GM23338 (cell line): ENCODE measurements at regions not wholly inside any gene's neighbourhood (a gene's known extent, or its start where the extent isn't known, plus 50 kb on each side); places are given as distances from the start of the nearest gene placed in this dataset.
"Not testable (repeated sequence)": the region's sequence is repeated elsewhere in the genome, so short reads cannot be mapped to it uniquely, and the experiment has no call there.

ENCODE experiments used
- ATAC-seq: fragments of 200-7000 bp; cut with Tn5 transposase; 3 replicates; pipeline ENCODE4 v1.9.1; 2020
- DNase-seq: peaks from one replicate; pipeline ENCODE4 v3.0.0-alpha.2; 2015; ENCODE audit warnings: low spot score
- H2AFZ ChIP-seq: fragments of 200-600 bp; sonication (generic); 2 replicates; pipeline ENCODE4 v1.8.0; 2016; ENCODE audit warnings: antibody characterized with exemption, mild to moderate bottlenecking, moderate library complexity
- H3F3A ChIP-seq: fragments of 200-600 bp; sonication (generic); replicated peaks from 2 replicates; pipeline ENCODE4 v1.8.0; 2017; ENCODE audit warnings: antibody characterized with exemption, mixed run types, low read depth
- H3K27ac ChIP-seq: fragments of 200-600 bp; sonication (generic); 2 replicates; pipeline ENCODE4 v1.6.1; 2016; ENCODE audit warnings: low read depth
- H3K27me3 ChIP-seq: fragments of 200-600 bp; sonication (generic); 2 replicates; pipeline ENCODE4 v1.8.0; 2016; ENCODE audit warnings: mild to moderate bottlenecking, mixed run types, moderate library complexity; ENCODE audit not compliant: insufficient read depth
- H3K36me3 ChIP-seq: fragments of 200-600 bp; sonication (generic); 2 replicates; pipeline ENCODE4 v1.8.0; 2016; ENCODE audit warnings: mild to moderate bottlenecking; ENCODE audit not compliant: insufficient read depth
- H3K4me1 ChIP-seq: fragments of 200-600 bp; sonication (generic); 2 replicates; pipeline ENCODE4 v1.8.0; 2016; ENCODE audit warnings: mild to moderate bottlenecking, moderate library complexity; ENCODE audit not compliant: insufficient read depth
- H3K4me2 ChIP-seq: fragments of 200-600 bp; sonication (generic); 2 replicates; pipeline ENCODE4 v1.7.1; 2017; ENCODE audit warnings: mixed run types
- H3K4me3 ChIP-seq: fragments of 200-600 bp; sonication (generic); 2 replicates; pipeline ENCODE4 v1.6.1; 2016; ENCODE audit warnings: mixed run types
- H3K79me2 ChIP-seq: fragments of 200-600 bp; sonication (generic); replicated peaks from 2 replicates; pipeline ENCODE4 v1.8.0; 2017; ENCODE audit warnings: mild to moderate bottlenecking; ENCODE audit not compliant: insufficient read depth
- H3K9me2 ChIP-seq: fragments of 200-600 bp; sonication (generic); 2 replicates; pipeline ENCODE4 v1.8.0; 2017; ENCODE audit not compliant: insufficient read depth
- H4K20me1 ChIP-seq: fragments of 200-600 bp; sonication (generic); replicated peaks from 2 replicates; pipeline ENCODE4 v1.8.0; 2017; ENCODE audit warnings: mild to moderate bottlenecking; ENCODE audit not compliant: insufficient read depth
- H3K27ac Mint-ChIP-seq: 2 replicates; pipeline ENCODE4 v1.8.0; 2020; ENCODE audit warnings: inconsistent platforms, mild to moderate bottlenecking, moderate library complexity, mixed read lengths
- H3K27me3 Mint-ChIP-seq: 3 replicates; pipeline ENCODE4 v1.8.0; 2022; ENCODE audit warnings: low read depth, mild to moderate bottlenecking, moderate library complexity, mixed read lengths, inconsistent platforms; ENCODE audit not compliant: insufficient read depth, poor library complexity
- H3K36me3 Mint-ChIP-seq: 3 replicates; pipeline ENCODE4 v1.8.0; 2021; ENCODE audit warnings: low read depth, mild to moderate bottlenecking, inconsistent platforms, moderate library complexity, mixed read lengths
- H3K4me1 Mint-ChIP-seq: 3 replicates; pipeline ENCODE4 v1.8.0; 2020; ENCODE audit warnings: mild to moderate bottlenecking, inconsistent platforms, mixed read lengths
- H3K4me3 Mint-ChIP-seq: 3 replicates; pipeline ENCODE4 v1.8.0; 2021; ENCODE audit warnings: moderate library complexity, mild to moderate bottlenecking, inconsistent platforms, mixed read lengths
- H3K9me3 Mint-ChIP-seq: 3 replicates; pipeline ENCODE4 v1.8.0; 2020; ENCODE audit warnings: moderate library complexity, mild to moderate bottlenecking, inconsistent platforms, mixed read lengths
- CREB1 ChIP-seq: fragments of 250-450 bp; sonication (Bioruptor Pico); IDR thresholded peaks from 2 replicates; pipeline ENCODE4 v1.5.0; 2020; ENCODE audit warnings: low read depth, mild to moderate bottlenecking, moderate library complexity
- EZH2 ChIP-seq: fragments of 200-600 bp; sonication (generic); IDR thresholded peaks from one replicate; pipeline ENCODE4 v1.8.0; 2017; ENCODE audit warnings: antibody characterized with exemption, mild to moderate bottlenecking, low read depth; ENCODE audit not compliant: unreplicated experiment
- EZH2phosphoT487 ChIP-seq: fragments of 200-600 bp; sonication (generic); IDR thresholded peaks from one replicate; pipeline ENCODE4 v1.8.1; 2018; ENCODE audit warnings: antibody characterized with exemption; ENCODE audit not compliant: unreplicated experiment
- JUNB ChIP-seq: IDR thresholded peaks from one replicate; pipeline ENCODE4 v1.6.1; 2016; ENCODE audit warnings: antibody characterized with exemption; ENCODE audit not compliant: unreplicated experiment
- NANOG ChIP-seq: IDR thresholded peaks from 2 replicates; pipeline ENCODE4 v1.6.1; 2016; ENCODE audit warnings: antibody characterized with exemption, borderline replicate concordance
- POLR2AphosphoS5 ChIP-seq: IDR thresholded peaks from 2 replicates; pipeline ENCODE4 v1.6.1; 2016; ENCODE audit warnings: antibody characterized with exemption, low read depth
- STAT1 ChIP-seq: IDR thresholded peaks from one replicate; pipeline ENCODE4 v1.6.1; 2016; ENCODE audit warnings: antibody characterized with exemption; ENCODE audit not compliant: unreplicated experiment
- ZNF331 ChIP-seq: fragments of 250-450 bp; sonication (Bioruptor Pico); IDR thresholded peaks from 2 replicates; pipeline ENCODE4 v1.5.0; 2020; ENCODE audit warnings: low read depth, mild to moderate bottlenecking, moderate library complexity
- TF ChIP-seq, protein P1 (sequence below): IDR thresholded peaks from one replicate; pipeline ENCODE4 v1.6.1; 2018; ENCODE audit warnings: antibody characterized with exemption; ENCODE audit not compliant: unreplicated experiment
- TF ChIP-seq, protein P2 (sequence below): IDR thresholded peaks from 2 replicates; pipeline ENCODE4 v1.6.1; 2016; ENCODE audit warnings: antibody characterized with exemption
- TF ChIP-seq, protein P3 (sequence below), 2 experiments: fragments of 200-600 bp in 1 of 2; sonication (generic) in 1 of 2; conservative IDR thresholded peaks; 2 replicates each; pipeline versions ENCODE4 v1.5.1 to v1.6.1; 2016 to 2017; ENCODE audit warnings: antibody characterized with exemption in 2 of 2, low read depth in 2 of 2, mild to moderate bottlenecking in 2 of 2, moderate library complexity in 1 of 2

- H3K36me3 Mint-ChIP-seq: peaks cover 20% of the 10 kb centered on the region; the same call in 2 of the 3 replicates
- H3K4me2 ChIP-seq, H3F3A ChIP-seq, H3K27me3 Mint-ChIP-seq, H3K27ac ChIP-seq, ATAC-seq, DNase-seq, H2AFZ ChIP-seq, H3K36me3 ChIP-seq, H3K79me2 ChIP-seq, H3K4me1 ChIP-seq, H3K4me3 Mint-ChIP-seq, H4K20me1 ChIP-seq, H3K27me3 ChIP-seq, H3K27ac Mint-ChIP-seq, H3K4me1 Mint-ChIP-seq, H3K4me3 ChIP-seq: not testable (repeated sequence)
- H3K9me3 Mint-ChIP-seq: peaks cover 23% of the 10 kb centered on the region
- peaks cover 18% of the 10 kb centered on the region; the same call in 1 of the 2 replicates for H3K9me2 ChIP-seq
These were observed 315.7 kb upstream of the NRP1 start for GRCh38 chr10:33650131-33650530.

- H3K27me3 Mint-ChIP-seq: peaks cover 3% of the 10 kb centered on the region
- ATAC-seq: no peak
- no peak overlapping the region for H3K4me2 ChIP-seq
These were observed 308.6 kb upstream of the NRP1 start for GRCh38 chr10:33643042-33643441.

GRCh38 chr10:33638891-33639290 is 304.4 kb upstream of the NRP1 start:
- Mint-ChIP-seq H3K4me1 (no peaks in the 10 kb centered on the region; the same call in 2 of the 3 replicates), H3K36me3 (no peaks in the 10 kb centered on the region; the same call in 2 of the 3 replicates), H3K9me3 (peaks cover 5% of the 10 kb centered on the region; the same call in 2 of the 3 replicates), H3K4me3 (no peak overlapping the region), H3K27me3 (peaks cover 3% of the 10 kb centered on the region), H3K27ac (no peak overlapping the region)
- H3F3A ChIP-seq: no peaks in the 10 kb centered on the region
- peak overlapping the region; percentile 74; the same call in 1 of the 2 replicates for H2AFZ ChIP-seq
- H3K36me3 ChIP-seq: no peaks in the 10 kb centered on the region
- no peaks in the 10 kb centered on the region for H3K79me2 ChIP-seq
- ATAC-seq: no peak
- no peaks in the 10 kb centered on the region for H3K27me3 ChIP-seq
- no peaks in the 10 kb centered on the region for H3K4me1 ChIP-seq
- H4K20me1 ChIP-seq: no peaks in the 10 kb centered on the region
- no peak overlapping the region for H3K4me2 ChIP-seq
- no peak for DNase-seq
- H3K9me2 ChIP-seq: peaks cover 3% of the 10 kb centered on the region; the same call in 1 of the 2 replicates
- no peak overlapping the region for H3K27ac ChIP-seq
- H3K4me3 ChIP-seq: no peak overlapping the region
- TF ChIP-seq NANOG (no peak), STAT1 (no peak), JUNB (no peak), ZNF331 (CRISPR knock-in tag) (no peak), POLR2AphosphoS5 (no peak), EZH2phosphoT487 (no peak)
- TF ChIP-seq, protein P1, sequence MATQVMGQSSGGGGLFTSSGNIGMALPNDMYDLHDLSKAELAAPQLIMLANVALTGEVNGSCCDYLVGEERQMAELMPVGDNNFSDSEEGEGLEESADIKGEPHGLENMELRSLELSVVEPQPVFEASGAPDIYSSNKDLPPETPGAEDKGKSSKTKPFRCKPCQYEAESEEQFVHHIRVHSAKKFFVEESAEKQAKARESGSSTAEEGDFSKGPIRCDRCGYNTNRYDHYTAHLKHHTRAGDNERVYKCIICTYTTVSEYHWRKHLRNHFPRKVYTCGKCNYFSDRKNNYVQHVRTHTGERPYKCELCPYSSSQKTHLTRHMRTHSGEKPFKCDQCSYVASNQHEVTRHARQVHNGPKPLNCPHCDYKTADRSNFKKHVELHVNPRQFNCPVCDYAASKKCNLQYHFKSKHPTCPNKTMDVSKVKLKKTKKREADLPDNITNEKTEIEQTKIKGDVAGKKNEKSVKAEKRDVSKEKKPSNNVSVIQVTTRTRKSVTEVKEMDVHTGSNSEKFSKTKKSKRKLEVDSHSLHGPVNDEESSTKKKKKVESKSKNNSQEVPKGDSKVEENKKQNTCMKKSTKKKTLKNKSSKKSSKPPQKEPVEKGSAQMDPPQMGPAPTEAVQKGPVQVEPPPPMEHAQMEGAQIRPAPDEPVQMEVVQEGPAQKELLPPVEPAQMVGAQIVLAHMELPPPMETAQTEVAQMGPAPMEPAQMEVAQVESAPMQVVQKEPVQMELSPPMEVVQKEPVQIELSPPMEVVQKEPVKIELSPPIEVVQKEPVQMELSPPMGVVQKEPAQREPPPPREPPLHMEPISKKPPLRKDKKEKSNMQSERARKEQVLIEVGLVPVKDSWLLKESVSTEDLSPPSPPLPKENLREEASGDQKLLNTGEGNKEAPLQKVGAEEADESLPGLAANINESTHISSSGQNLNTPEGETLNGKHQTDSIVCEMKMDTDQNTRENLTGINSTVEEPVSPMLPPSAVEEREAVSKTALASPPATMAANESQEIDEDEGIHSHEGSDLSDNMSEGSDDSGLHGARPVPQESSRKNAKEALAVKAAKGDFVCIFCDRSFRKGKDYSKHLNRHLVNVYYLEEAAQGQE: no peak

More at GRCh38 chr10:33643042-33643441, 308.6 kb upstream of the NRP1 start:
- TF ChIP-seq, protein P2, sequence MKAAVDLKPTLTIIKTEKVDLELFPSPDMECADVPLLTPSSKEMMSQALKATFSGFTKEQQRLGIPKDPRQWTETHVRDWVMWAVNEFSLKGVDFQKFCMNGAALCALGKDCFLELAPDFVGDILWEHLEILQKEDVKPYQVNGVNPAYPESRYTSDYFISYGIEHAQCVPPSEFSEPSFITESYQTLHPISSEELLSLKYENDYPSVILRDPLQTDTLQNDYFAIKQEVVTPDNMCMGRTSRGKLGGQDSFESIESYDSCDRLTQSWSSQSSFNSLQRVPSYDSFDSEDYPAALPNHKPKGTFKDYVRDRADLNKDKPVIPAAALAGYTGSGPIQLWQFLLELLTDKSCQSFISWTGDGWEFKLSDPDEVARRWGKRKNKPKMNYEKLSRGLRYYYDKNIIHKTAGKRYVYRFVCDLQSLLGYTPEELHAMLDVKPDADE: no peak
- TF ChIP-seq EZH2 (no peak), CREB1 (CRISPR knock-in tag) (no peak)
- TF ChIP-seq, protein P3, sequence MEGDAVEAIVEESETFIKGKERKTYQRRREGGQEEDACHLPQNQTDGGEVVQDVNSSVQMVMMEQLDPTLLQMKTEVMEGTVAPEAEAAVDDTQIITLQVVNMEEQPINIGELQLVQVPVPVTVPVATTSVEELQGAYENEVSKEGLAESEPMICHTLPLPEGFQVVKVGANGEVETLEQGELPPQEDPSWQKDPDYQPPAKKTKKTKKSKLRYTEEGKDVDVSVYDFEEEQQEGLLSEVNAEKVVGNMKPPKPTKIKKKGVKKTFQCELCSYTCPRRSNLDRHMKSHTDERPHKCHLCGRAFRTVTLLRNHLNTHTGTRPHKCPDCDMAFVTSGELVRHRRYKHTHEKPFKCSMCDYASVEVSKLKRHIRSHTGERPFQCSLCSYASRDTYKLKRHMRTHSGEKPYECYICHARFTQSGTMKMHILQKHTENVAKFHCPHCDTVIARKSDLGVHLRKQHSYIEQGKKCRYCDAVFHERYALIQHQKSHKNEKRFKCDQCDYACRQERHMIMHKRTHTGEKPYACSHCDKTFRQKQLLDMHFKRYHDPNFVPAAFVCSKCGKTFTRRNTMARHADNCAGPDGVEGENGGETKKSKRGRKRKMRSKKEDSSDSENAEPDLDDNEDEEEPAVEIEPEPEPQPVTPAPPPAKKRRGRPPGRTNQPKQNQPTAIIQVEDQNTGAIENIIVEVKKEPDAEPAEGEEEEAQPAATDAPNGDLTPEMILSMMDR (conservative IDR thresholded peaks at IDR 0.05; ENCODE audit: low read depth in 2 of 2): no peak
- Mint-ChIP-seq H3K36me3 (no peaks in the 10 kb centered on the region), H3K4me1 (no peaks in the 10 kb centered on the region; the same call in 2 of the 3 replicates), H3K27ac (no peak overlapping the region), H3K4me3 (no peak overlapping the region), H3K9me3 (no peaks in the 10 kb centered on the region)
- no peaks in the 10 kb centered on the region for H3F3A ChIP-seq
- H3K4me1 ChIP-seq: no peaks in the 10 kb centered on the region
- DNase-seq: no peak
- H3K27ac ChIP-seq: no peak overlapping the region
- no peaks in the 10 kb centered on the region; the same call in 1 of the 2 replicates for H3K9me2 ChIP-seq
- H3K27me3 ChIP-seq: no peaks in the 10 kb centered on the region
- no peak overlapping the region for H3K4me3 ChIP-seq
- H3K79me2 ChIP-seq: no peaks in the 10 kb centered on the region
- H2AFZ ChIP-seq: no peak overlapping the region
- H4K20me1 ChIP-seq: no peaks in the 10 kb centered on the region
- no peaks in the 10 kb centered on the region for H3K36me3 ChIP-seq
